WTC11 (cell line): ENCODE measurements at regions not wholly inside any gene's neighbourhood (a gene's known extent, or its start where the extent isn't known, plus 50 kb on each side); places are given as distances from the start of the nearest gene placed in this dataset.

Experiments used
- CREM ChIP-seq: sonication (generic); formaldehyde crosslinking; IDR thresholded peaks from 2 replicates; pipeline ENCODE4 v1.8.1; 2022; ENCODE audit warnings: mild to moderate bottlenecking, missing genetic modification reagents, moderate library complexity
- IRF2 ChIP-seq: sonication (generic); formaldehyde crosslinking; IDR thresholded peaks from 2 replicates; pipeline ENCODE4 v1.8.0; 2022; ENCODE audit warnings: low read depth, missing genetic modification reagents, borderline replicate concordance
- TEAD4 ChIP-seq: sonication (generic); formaldehyde crosslinking; IDR thresholded peaks from 2 replicates; pipeline ENCODE4 v1.8.0; 2022; ENCODE audit warnings: mild to moderate bottlenecking, missing genetic modification reagents
- TP53 ChIP-seq: sonication (generic); formaldehyde crosslinking; IDR thresholded peaks from 2 replicates; pipeline ENCODE4 v1.8.1; 2023; ENCODE audit warnings: mild to moderate bottlenecking, missing genetic modification reagents
- ZNF219 ChIP-seq: sonication (generic); formaldehyde crosslinking; IDR thresholded peaks from 2 replicates; pipeline ENCODE4 v1.8.0; 2023; ENCODE audit warnings: missing genetic modification reagents, mild to moderate bottlenecking, borderline replicate concordance
- ZNF423 ChIP-seq: fragments of 250-450 bp; sonication (Bioruptor Pico); IDR thresholded peaks from 2 replicates; pipeline ENCODE4 v2.1.2; 2022; ENCODE audit warnings: mild to moderate bottlenecking, moderate library complexity
- TF ChIP-seq, protein P1 (sequence below): fragments of 200-600 bp; IDR thresholded peaks from 2 replicates; pipeline ENCODE4 v1.8.0; 2022; ENCODE audit warnings: antibody characterized with exemption
- TF ChIP-seq, protein P2 (sequence below): sonication (generic); formaldehyde crosslinking; conservative IDR thresholded peaks from 2 replicates; pipeline ENCODE4 v1.8.1; 2022; ENCODE audit warnings: mild to moderate bottlenecking, missing genetic modification reagents
- TF ChIP-seq, protein P3 (sequence below): sonication (generic); formaldehyde crosslinking; IDR thresholded peaks from 2 replicates; pipeline ENCODE4 v1.8.1; 2022; ENCODE audit warnings: low read depth, mild to moderate bottlenecking, moderate library complexity, missing genetic modification reagents, borderline replicate concordance
- TF ChIP-seq, protein P4 (sequence below): sonication (generic); formaldehyde crosslinking; IDR thresholded peaks from 2 replicates; pipeline ENCODE4 v1.8.0; 2022; ENCODE audit warnings: mild to moderate bottlenecking, missing genetic modification reagents
- TF ChIP-seq, protein P5 (sequence below): sonication (generic); formaldehyde crosslinking; IDR thresholded peaks from 2 replicates; pipeline ENCODE4 v1.8.1; 2022; ENCODE audit warnings: low read depth, missing genetic modification reagents, borderline replicate concordance

DNA sequence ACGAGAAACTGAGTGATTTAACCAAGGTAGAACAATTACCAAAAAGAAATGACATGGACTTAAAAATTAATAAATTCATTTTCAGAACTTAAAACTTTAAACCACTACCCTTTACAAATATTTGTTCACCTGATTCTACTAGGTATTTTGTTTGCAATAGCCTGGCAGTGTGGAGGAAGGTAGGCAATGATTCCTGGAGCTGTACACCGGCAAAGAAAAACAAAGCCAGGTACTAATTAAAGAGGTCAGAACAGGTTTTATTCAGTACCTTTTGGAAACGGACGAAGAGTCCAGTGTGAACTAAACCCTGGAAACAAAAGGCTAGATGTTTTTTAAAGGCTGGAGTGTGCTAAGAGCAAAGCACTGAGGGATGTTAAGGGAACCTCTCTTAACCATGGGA lies 561.3 kb upstream of the FSHR start:
- TF ChIP-seq, protein P1, sequence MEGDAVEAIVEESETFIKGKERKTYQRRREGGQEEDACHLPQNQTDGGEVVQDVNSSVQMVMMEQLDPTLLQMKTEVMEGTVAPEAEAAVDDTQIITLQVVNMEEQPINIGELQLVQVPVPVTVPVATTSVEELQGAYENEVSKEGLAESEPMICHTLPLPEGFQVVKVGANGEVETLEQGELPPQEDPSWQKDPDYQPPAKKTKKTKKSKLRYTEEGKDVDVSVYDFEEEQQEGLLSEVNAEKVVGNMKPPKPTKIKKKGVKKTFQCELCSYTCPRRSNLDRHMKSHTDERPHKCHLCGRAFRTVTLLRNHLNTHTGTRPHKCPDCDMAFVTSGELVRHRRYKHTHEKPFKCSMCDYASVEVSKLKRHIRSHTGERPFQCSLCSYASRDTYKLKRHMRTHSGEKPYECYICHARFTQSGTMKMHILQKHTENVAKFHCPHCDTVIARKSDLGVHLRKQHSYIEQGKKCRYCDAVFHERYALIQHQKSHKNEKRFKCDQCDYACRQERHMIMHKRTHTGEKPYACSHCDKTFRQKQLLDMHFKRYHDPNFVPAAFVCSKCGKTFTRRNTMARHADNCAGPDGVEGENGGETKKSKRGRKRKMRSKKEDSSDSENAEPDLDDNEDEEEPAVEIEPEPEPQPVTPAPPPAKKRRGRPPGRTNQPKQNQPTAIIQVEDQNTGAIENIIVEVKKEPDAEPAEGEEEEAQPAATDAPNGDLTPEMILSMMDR: no peak
- TF ChIP-seq TP53 (CRISPR knock-in tag) (no peak), CREM (CRISPR knock-in tag) (no peak), IRF2 (CRISPR knock-in tag) (no peak), TEAD4 (CRISPR knock-in tag) (no peak), ZNF219 (CRISPR knock-in tag) (no peak), ZNF423 (CRISPR knock-in tag) (no peak)
- TF ChIP-seq, protein P2, sequence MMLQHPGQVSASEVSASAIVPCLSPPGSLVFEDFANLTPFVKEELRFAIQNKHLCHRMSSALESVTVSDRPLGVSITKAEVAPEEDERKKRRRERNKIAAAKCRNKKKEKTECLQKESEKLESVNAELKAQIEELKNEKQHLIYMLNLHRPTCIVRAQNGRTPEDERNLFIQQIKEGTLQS: no peak
- TF ChIP-seq, protein P3, sequence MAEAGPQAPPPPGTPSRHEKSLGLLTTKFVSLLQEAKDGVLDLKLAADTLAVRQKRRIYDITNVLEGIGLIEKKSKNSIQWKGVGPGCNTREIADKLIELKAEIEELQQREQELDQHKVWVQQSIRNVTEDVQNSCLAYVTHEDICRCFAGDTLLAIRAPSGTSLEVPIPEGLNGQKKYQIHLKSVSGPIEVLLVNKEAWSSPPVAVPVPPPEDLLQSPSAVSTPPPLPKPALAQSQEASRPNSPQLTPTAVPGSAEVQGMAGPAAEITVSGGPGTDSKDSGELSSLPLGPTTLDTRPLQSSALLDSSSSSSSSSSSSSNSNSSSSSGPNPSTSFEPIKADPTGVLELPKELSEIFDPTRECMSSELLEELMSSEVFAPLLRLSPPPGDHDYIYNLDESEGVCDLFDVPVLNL (CRISPR knock-in tag): no peak
- TF ChIP-seq, protein P4, sequence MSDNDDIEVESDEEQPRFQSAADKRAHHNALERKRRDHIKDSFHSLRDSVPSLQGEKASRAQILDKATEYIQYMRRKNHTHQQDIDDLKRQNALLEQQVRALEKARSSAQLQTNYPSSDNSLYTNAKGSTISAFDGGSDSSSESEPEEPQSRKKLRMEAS: no peak
- TF ChIP-seq, protein P5, sequence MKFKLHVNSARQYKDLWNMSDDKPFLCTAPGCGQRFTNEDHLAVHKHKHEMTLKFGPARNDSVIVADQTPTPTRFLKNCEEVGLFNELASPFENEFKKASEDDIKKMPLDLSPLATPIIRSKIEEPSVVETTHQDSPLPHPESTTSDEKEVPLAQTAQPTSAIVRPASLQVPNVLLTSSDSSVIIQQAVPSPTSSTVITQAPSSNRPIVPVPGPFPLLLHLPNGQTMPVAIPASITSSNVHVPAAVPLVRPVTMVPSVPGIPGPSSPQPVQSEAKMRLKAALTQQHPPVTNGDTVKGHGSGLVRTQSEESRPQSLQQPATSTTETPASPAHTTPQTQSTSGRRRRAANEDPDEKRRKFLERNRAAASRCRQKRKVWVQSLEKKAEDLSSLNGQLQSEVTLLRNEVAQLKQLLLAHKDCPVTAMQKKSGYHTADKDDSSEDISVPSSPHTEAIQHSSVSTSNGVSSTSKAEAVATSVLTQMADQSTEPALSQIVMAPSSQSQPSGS (CRISPR knock-in tag): no peak
